H1 (cell line): ENCODE measurements at regions not wholly inside any gene's neighbourhood (a gene's known extent, or its start where the extent isn't known, plus 50 kb on each side); places are given as distances from the start of the nearest gene placed in this dataset.

Experiments
- CTCF ChIA-PET: fragments of 300-600 bp; sonication (Branson Sonifier 250); formaldehyde crosslinking; loops from one replicate; lab custom pipeline; 2021; ENCODE audit not compliant: partially characterized antibody; lab: Charles Lee
- POLR2A ChIA-PET: fragments of 300-600 bp; sonication (Branson Sonifier 250); formaldehyde crosslinking; loops from one replicate; lab custom pipeline; 2021; ENCODE audit warnings: inconsistent platforms; ENCODE audit not compliant: partially characterized antibody; lab: Charles Lee
- DNase-seq, 2 experiments: peaks; one replicate each; pipeline versions ENCODE4 v3.0.0 to v3.0.0-alpha.2; 2010 to 2022; ENCODE audit warnings: low spot score in 2 of 2, low read depth in 1 of 2, mixed read lengths in 1 of 2
- FAIRE-seq: peaks from 2 replicates; lab custom pipeline; 2011; peaks lifted over from hg19 to GRCh38; lab: Jason Lieb, UNC
- H2AFZ ChIP-seq: 2 replicates; pipeline ENCODE4 v1.8.1; 2012; ENCODE audit warnings: low read length, inconsistent platforms
- H2AK5ac ChIP-seq: 2 replicates; pipeline ENCODE4 v1.6.1; 2013; ENCODE audit warnings: low read depth, low read length
- H2BK120ac ChIP-seq: replicated peaks from 2 replicates; pipeline ENCODE3; 2013; ENCODE audit warnings: low read depth, low read length, inconsistent platforms
- H2BK12ac ChIP-seq: 2 replicates; pipeline ENCODE4 v1.6.1; 2013; ENCODE audit warnings: low read depth, low read length
- H2BK15ac ChIP-seq: 2 replicates; pipeline ENCODE4 v1.6.1; 2013; ENCODE audit warnings: low read length
- H2BK20ac ChIP-seq: 2 replicates; pipeline ENCODE4 v1.6.1; 2013; ENCODE audit warnings: low read length
- H2BK5ac ChIP-seq: 2 replicates; pipeline ENCODE4 v1.6.1; 2013; ENCODE audit warnings: low read depth, low read length
- H3K14ac ChIP-seq: 2 replicates; pipeline ENCODE4 v1.6.1; 2013; ENCODE audit warnings: inconsistent platforms; ENCODE audit not compliant: insufficient read length
- H3K18ac ChIP-seq: 2 replicates; pipeline ENCODE4 v1.6.1; 2013; ENCODE audit warnings: low read length; ENCODE audit errors: extremely low read depth
- H3K23ac ChIP-seq: 2 replicates; pipeline ENCODE4 v1.6.1; 2013; ENCODE audit warnings: inconsistent platforms; ENCODE audit not compliant: insufficient read length
- H3K23me2 ChIP-seq: 2 replicates; pipeline ENCODE4 v1.6.1; 2013; ENCODE audit warnings: low read depth, low read length
- H3K27ac ChIP-seq: 2 replicates; pipeline ENCODE4 v1.6.1; 2011; ENCODE audit warnings: low read depth, low read length, inconsistent platforms
- H3K27me3 ChIP-seq, 4 experiments: replicated peaks in 1 of 4; 1 replicate in 1 of 4; 2 replicates in 3 of 4; pipeline versions ENCODE4 v1.6.1 to v1.8.1; 2011 to 2013; ENCODE audit warnings: low read length in 3 of 4, mild to moderate bottlenecking in 3 of 4, inconsistent platforms in 2 of 4, mixed read lengths in 2 of 4, moderate library complexity in 1 of 4; ENCODE audit not compliant: control insufficient read depth in 3 of 4, insufficient read depth in 3 of 4; ENCODE audit errors: extremely low read depth in 1 of 4
- H3K36me3 ChIP-seq, 4 experiments: 2 replicates each; pipeline versions ENCODE4 v1.6.1 to v1.8.1; 2011 to 2013; ENCODE audit warnings: mild to moderate bottlenecking in 4 of 4, low read length in 3 of 4, moderate library complexity in 2 of 4, control low read depth in 1 of 4, inconsistent platforms in 1 of 4; ENCODE audit not compliant: insufficient read depth in 4 of 4, control insufficient read depth in 2 of 4
- H3K4ac ChIP-seq: replicated peaks from 2 replicates; pipeline ENCODE3; 2013; ENCODE audit warnings: low read length, low read depth, mixed read lengths, inconsistent platforms; ENCODE audit not compliant: insufficient read length
- H3K4me1 ChIP-seq, 4 experiments: replicated peaks in 1 of 4; 1 replicate in 1 of 4; 2 replicates in 3 of 4; pipeline versions ENCODE4 v1.6.1 to v1.8.1; 2011 to 2013; ENCODE audit warnings: low read length in 3 of 4, inconsistent platforms in 2 of 4, mixed read lengths in 1 of 4; ENCODE audit not compliant: insufficient read depth in 4 of 4, control insufficient read depth in 3 of 4
- H3K4me2 ChIP-seq, 2 experiments: 2 replicates each; pipeline versions ENCODE4 v1.6.1 to v1.8.1; 2011 to 2013; ENCODE audit warnings: low read depth in 2 of 2, low read length in 2 of 2, control low read depth in 1 of 2, inconsistent platforms in 1 of 2, mild to moderate bottlenecking in 1 of 2; ENCODE audit not compliant: insufficient read depth in 1 of 2
- H3K4me3 ChIP-seq, 4 experiments: fragments of 200-600, 300-600 bp in 1 of 4; sonication (generic), shearing (Covaris generic), sonication (Bioruptor Twin) in 1 of 4; 2 replicates each; pipeline versions ENCODE4 v1.5.1 to v1.8.1; 2011 to 2016; ENCODE audit warnings: low read length in 4 of 4, low read depth in 3 of 4, control low read depth in 2 of 4, inconsistent platforms in 2 of 4, mild to moderate bottlenecking in 2 of 4, mixed read lengths in 1 of 4, moderate library complexity in 1 of 4; ENCODE audit not compliant: insufficient read depth in 2 of 4; ENCODE audit errors: extremely low read depth in 1 of 4
- H3K56ac ChIP-seq: replicated peaks from 2 replicates; pipeline ENCODE3; 2013; ENCODE audit warnings: low read depth, mild to moderate bottlenecking, mixed read lengths, low read length, inconsistent platforms; ENCODE audit not compliant: insufficient read length
- H3K79me1 ChIP-seq: 2 replicates; pipeline ENCODE4 v1.6.1; 2013; ENCODE audit warnings: low read depth, low read length, control low read depth
- H3K79me2 ChIP-seq, 2 experiments: 2 replicates each; pipeline versions ENCODE4 v1.6.1 to v1.8.1; 2012 to 2013; ENCODE audit warnings: low read length in 2 of 2, mild to moderate bottlenecking in 2 of 2, inconsistent platforms in 1 of 2; ENCODE audit not compliant: insufficient read depth in 2 of 2, control insufficient read depth in 1 of 2
- H3K9ac ChIP-seq, 4 experiments: replicated peaks in 1 of 4; 1 replicate in 1 of 4; 2 replicates in 3 of 4; pipeline versions ENCODE4 v1.6.1 to v1.8.1; 2011 to 2013; ENCODE audit warnings: low read depth in 3 of 4, low read length in 3 of 4, control low read depth in 2 of 4, mild to moderate bottlenecking in 2 of 4, moderate library complexity in 2 of 4, inconsistent platforms in 1 of 4; ENCODE audit errors: extremely low read depth in 1 of 4
- H3K9me3 ChIP-seq, 2 experiments: 2 replicates each; pipeline versions ENCODE4 v1.6.1 to v1.8.1; 2012 to 2013; ENCODE audit warnings: mild to moderate bottlenecking in 2 of 2, moderate library complexity in 2 of 2, control low read depth in 1 of 2, inconsistent platforms in 1 of 2, low read depth in 1 of 2, low read length in 1 of 2, mixed read lengths in 1 of 2; ENCODE audit not compliant: insufficient read depth in 2 of 2
- H4K20me1 ChIP-seq, 2 experiments: replicated peaks in 1 of 2; 2 replicates each; pipeline versions ENCODE3 to v1.8.1; 2011 to 2013; ENCODE audit warnings: inconsistent platforms in 2 of 2, low read length in 2 of 2, mild to moderate bottlenecking in 1 of 2; ENCODE audit not compliant: insufficient read depth in 2 of 2, control insufficient read depth in 1 of 2
- H4K5ac ChIP-seq: 2 replicates; pipeline ENCODE4 v1.6.1; 2013; ENCODE audit warnings: low read length, low read depth, mixed read lengths, inconsistent platforms; ENCODE audit not compliant: insufficient read length
- H4K8ac ChIP-seq: 2 replicates; pipeline ENCODE4 v1.8.0; 2013; ENCODE audit warnings: mild to moderate bottlenecking, moderate library complexity, low read length, inconsistent platforms; ENCODE audit not compliant: insufficient read depth; ENCODE audit errors: extremely low read depth
- H4K91ac ChIP-seq: replicated peaks from 2 replicates; pipeline ENCODE3; 2013; ENCODE audit warnings: low read length, mixed read lengths, inconsistent platforms; ENCODE audit not compliant: insufficient read length
- ATF2 ChIP-seq: IDR thresholded peaks from 2 replicates; pipeline ENCODE4 v1.6.1; 2012; ENCODE audit warnings: low read length, inconsistent platforms
- NRF1 ChIP-seq: IDR thresholded peaks from 2 replicates; pipeline ENCODE4 v1.6.1; 2011; ENCODE audit warnings: mild to moderate bottlenecking, low read depth, low read length, improper control_type of control experiment
- USF2 ChIP-seq: IDR thresholded peaks from 2 replicates; pipeline ENCODE4 v1.6.1; 2011; ENCODE audit warnings: low read length, improper control_type of control experiment
- WGBS, 2 experiments: shearing (Covaris generic) in 1 of 2; methylation state at CpG; one replicate each; pipeline versions ENCODE4 v1.1.6 to v1.1.7; 2013 to 2015; ENCODE audit warnings: low lambda C conversion rate in 2 of 2, mixed read lengths in 2 of 2, inconsistent platforms in 1 of 2, low coverage in 1 of 2, missing lambda C conversion rate in 1 of 2; ENCODE audit not compliant: insufficient replicate concordance in 2 of 2, insufficient coverage in 1 of 2, insufficient read length in 1 of 2; ENCODE audit errors: extremely low coverage in 1 of 2, missing lambda C conversion rate in 1 of 2; 5-methylcytosine and 5-hydroxymethylcytosine counted together

GRCh38 chr3:102081572-102082289 is 232.4 kb downstream of the NFKBIZ start:
- Histone ChIP-seq H2BK15ac (no peak overlapping the region), H3K56ac (no peak overlapping the region), H4K5ac (no peak overlapping the region), H3K4me2 (no peak overlapping the region), H3K23me2 (no peaks in the 10 kb centered on the region), H3K4me1 (peaks cover 0 to 12% (median 0%) of the 10 kb centered on the region in 4 experiments; a peak in 3 of 7 replicates), H3K9ac (no peak overlapping the region), H2AK5ac (no peak overlapping the region), H4K91ac (no peak overlapping the region), H2BK120ac (no peak overlapping the region), H3K79me2 (no peaks in the 10 kb centered on the region), H3K4me3 (no peak overlapping the region), H3K4ac (no peak overlapping the region), H3K14ac (no peak overlapping the region), H3K9me3 (no peaks in the 10 kb centered on the region), H3K27ac (no peak overlapping the region), H2BK12ac (no peak overlapping the region), H3K36me3 (no peaks in the 10 kb centered on the region), H2BK5ac (no peak overlapping the region), H3K27me3 (peaks cover 0 to 1% (median 0%) of the 10 kb centered on the region in 4 experiments; a peak in 1 of 7 replicates), H4K20me1 (no peaks in the 10 kb centered on the region), H4K8ac (no peak overlapping the region), H3K23ac (no peak overlapping the region), H3K79me1 (no peaks in the 10 kb centered on the region), H2AFZ (no peak overlapping the region), H3K18ac (no peak overlapping the region), H2BK20ac (no peak overlapping the region)
- CTCF ChIA-PET = no interaction called here
- DNase-seq (no peak), FAIRE-seq (no peak)
- POLR2A ChIA-PET = no interaction called here
- TF ChIP-seq ATF2 (no peak), NRF1 (no peak), USF2 (no peak)
- WGBS, 2 experiments = 82% methylated on average over 3 of the region's 3 CpGs; no CpG with 5 or more reads in 1 of the 2 experiments
